ENCODE measurements at regions not wholly inside any gene's neighbourhood (a gene's known extent, or its start where the extent isn't known, plus 50 kb on each side); places are given as distances from the start of the nearest gene placed in this dataset.

DNA sequence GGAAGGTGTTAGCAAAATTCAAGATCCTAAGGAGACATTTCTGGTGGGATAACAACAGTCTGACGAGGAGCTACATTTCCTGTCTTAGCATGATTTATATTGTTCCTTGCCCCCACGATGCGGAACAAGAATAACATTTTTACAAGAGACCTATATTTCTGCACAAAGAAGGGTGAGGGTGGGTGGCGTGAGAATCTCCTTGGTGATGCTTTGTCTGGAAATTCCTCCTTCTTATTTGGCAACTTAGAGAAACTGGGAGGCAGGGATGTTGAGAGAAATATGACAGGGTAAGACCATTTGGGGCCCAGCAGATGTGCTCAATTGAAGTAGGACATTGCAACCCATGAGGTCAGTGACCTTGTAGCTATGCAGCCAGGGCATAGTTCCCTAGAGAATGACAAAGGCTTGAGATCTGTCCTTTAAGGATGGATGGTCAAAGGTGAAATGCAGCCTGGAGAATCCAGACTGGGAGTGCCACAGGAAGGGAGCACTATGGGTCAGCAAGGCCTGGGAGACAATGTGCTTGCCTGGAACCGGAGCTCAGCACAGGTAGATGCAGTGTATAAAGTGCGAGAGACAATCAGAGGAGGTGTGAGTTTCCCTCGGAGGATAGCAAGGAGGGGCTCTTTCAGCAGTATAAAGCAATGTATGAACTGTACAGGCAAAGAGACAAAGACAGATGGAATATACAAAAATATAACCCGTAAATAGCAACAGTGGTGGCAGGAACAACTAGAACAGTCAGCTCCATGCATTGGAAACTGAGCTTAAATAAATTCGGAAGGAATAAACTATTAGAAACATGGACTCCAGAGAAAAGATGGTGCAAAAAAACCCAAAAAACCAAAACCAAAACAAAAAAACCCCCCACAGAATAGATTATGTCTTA lies 317.6 kb upstream of the TBL1XR1 start:
- TF ChIP-seq, protein P1, sequence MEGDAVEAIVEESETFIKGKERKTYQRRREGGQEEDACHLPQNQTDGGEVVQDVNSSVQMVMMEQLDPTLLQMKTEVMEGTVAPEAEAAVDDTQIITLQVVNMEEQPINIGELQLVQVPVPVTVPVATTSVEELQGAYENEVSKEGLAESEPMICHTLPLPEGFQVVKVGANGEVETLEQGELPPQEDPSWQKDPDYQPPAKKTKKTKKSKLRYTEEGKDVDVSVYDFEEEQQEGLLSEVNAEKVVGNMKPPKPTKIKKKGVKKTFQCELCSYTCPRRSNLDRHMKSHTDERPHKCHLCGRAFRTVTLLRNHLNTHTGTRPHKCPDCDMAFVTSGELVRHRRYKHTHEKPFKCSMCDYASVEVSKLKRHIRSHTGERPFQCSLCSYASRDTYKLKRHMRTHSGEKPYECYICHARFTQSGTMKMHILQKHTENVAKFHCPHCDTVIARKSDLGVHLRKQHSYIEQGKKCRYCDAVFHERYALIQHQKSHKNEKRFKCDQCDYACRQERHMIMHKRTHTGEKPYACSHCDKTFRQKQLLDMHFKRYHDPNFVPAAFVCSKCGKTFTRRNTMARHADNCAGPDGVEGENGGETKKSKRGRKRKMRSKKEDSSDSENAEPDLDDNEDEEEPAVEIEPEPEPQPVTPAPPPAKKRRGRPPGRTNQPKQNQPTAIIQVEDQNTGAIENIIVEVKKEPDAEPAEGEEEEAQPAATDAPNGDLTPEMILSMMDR (IDR thresholded peaks at IDR 0.05; ENCODE audit: low read depth, low read length): no peak
- no peak for TF ChIP-seq POLR2A (IDR thresholded peaks at IDR 0.05; ENCODE audit: extremely low read depth, insufficient read length)
- TF ChIP-seq, protein P2, sequence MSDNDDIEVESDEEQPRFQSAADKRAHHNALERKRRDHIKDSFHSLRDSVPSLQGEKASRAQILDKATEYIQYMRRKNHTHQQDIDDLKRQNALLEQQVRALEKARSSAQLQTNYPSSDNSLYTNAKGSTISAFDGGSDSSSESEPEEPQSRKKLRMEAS (IDR thresholded peaks at IDR 0.05; ENCODE audit: low read depth, low read length): no peak
